Activated gamma-delta T cell treated with anti-CD3 and anti-CD28 coated beads, Interleukin-2, amount 50 U/mL, for 16 hours (primary cell): ENCODE measurements at regions not wholly inside any gene's neighbourhood (a gene's known extent, or its start where the extent isn't known, plus 50 kb on each side); places are given as distances from the start of the nearest gene placed in this dataset.
"Not testable (repeated sequence)": the region's sequence is repeated elsewhere in the genome, so short reads cannot be mapped to it uniquely, and the experiment has no call there.

Source experiments
- DNase-seq: peaks from one replicate; pipeline ENCODE4 v3.0.0-alpha.2; 2020; ENCODE audit warnings: low read depth

- DNase-seq = no peak
These were observed 153.5 kb upstream of the LPP start for GRCh38 chr3:188000361-188000861.

- DNase-seq = no peak
These were observed 152.9 kb upstream of the LPP start for GRCh38 chr3:188001093-188001492.

- no peak for DNase-seq
These were observed 152.0 kb upstream of the LPP start for GRCh38 chr3:188001926-188002325.

- DNase-seq = no peak
These were observed 151.3 kb upstream of the LPP start for GRCh38 chr3:188002626-188003138.

- no peak for DNase-seq
These were observed 150.5 kb upstream of the LPP start for GRCh38 chr3:188003188-188004171.

- no peak for DNase-seq
These were observed 147.1 kb upstream of the LPP start for GRCh38 chr3:188006726-188007393.

GRCh38 chr3:188007897-188008296, 146.1 kb upstream of the LPP start:
- no peak for DNase-seq

- no peak for DNase-seq
These were observed 145.3 kb upstream of the LPP start for GRCh38 chr3:188008582-188009213.

- DNase-seq = no peak
These were observed 143.5 kb upstream of the LPP start for GRCh38 chr3:188010478-188010877.

GRCh38 chr3:188019727-188020126, 134.2 kb upstream of the LPP start:
- no peak for DNase-seq

- DNase-seq = no peak
These were observed 132.9 kb upstream of the LPP start for GRCh38 chr3:188021041-188021440.

- no peak for DNase-seq
These were observed 132.4 kb upstream of the LPP start for GRCh38 chr3:188021502-188022040.

GRCh38 chr3:188022902-188023301, 131.1 kb upstream of the LPP start:
- DNase-seq = not testable (repeated sequence)

- no peak for DNase-seq
These were observed 128.4 kb upstream of the LPP start for GRCh38 chr3:188025555-188025954.

- no peak for DNase-seq
These were observed 127.6 kb upstream of the LPP start for GRCh38 chr3:188026191-188026968.

- no peak for DNase-seq
These were observed 122.8 kb upstream of the LPP start for GRCh38 chr3:188031121-188031520.

GRCh38 chr3:188034989-188035388, 119.0 kb upstream of the LPP start:
- DNase-seq = no peak

- DNase-seq = no peak
These were observed 117.4 kb upstream of the LPP start for GRCh38 chr3:188036375-188037194.

GRCh38 chr3:188037195-188037718, 116.7 kb upstream of the LPP start:
- DNase-seq = no peak

GRCh38 chr3:188037965-188038581, 115.9 kb upstream of the LPP start:
- DNase-seq = no peak
